GM23338 (cell line): ENCODE measurements at regions not wholly inside any gene's neighbourhood (a gene's known extent, or its start where the extent isn't known, plus 50 kb on each side); places are given as distances from the start of the nearest gene placed in this dataset.

Source experiments
- ATAC-seq: fragments of 200-7000 bp; cut with Tn5 transposase; 3 replicates; pipeline ENCODE4 v1.9.1; 2020
- DNase-seq: peaks from one replicate; pipeline ENCODE4 v3.0.0-alpha.2; 2015; ENCODE audit warnings: low spot score
- H2AFZ ChIP-seq: fragments of 200-600 bp; sonication (generic); 2 replicates; pipeline ENCODE4 v1.8.0; 2016; ENCODE audit warnings: antibody characterized with exemption, mild to moderate bottlenecking, moderate library complexity
- H3F3A ChIP-seq: fragments of 200-600 bp; sonication (generic); replicated peaks from 2 replicates; pipeline ENCODE4 v1.8.0; 2017; ENCODE audit warnings: antibody characterized with exemption, mixed run types, low read depth
- H3K27ac ChIP-seq: fragments of 200-600 bp; sonication (generic); 2 replicates; pipeline ENCODE4 v1.6.1; 2016; ENCODE audit warnings: low read depth
- H3K27me3 ChIP-seq: fragments of 200-600 bp; sonication (generic); 2 replicates; pipeline ENCODE4 v1.8.0; 2016; ENCODE audit warnings: mild to moderate bottlenecking, mixed run types, moderate library complexity; ENCODE audit not compliant: insufficient read depth
- H3K36me3 ChIP-seq: fragments of 200-600 bp; sonication (generic); 2 replicates; pipeline ENCODE4 v1.8.0; 2016; ENCODE audit warnings: mild to moderate bottlenecking; ENCODE audit not compliant: insufficient read depth
- H3K4me1 ChIP-seq: fragments of 200-600 bp; sonication (generic); 2 replicates; pipeline ENCODE4 v1.8.0; 2016; ENCODE audit warnings: mild to moderate bottlenecking, moderate library complexity; ENCODE audit not compliant: insufficient read depth
- H3K4me2 ChIP-seq: fragments of 200-600 bp; sonication (generic); 2 replicates; pipeline ENCODE4 v1.7.1; 2017; ENCODE audit warnings: mixed run types
- H3K4me3 ChIP-seq: fragments of 200-600 bp; sonication (generic); 2 replicates; pipeline ENCODE4 v1.6.1; 2016; ENCODE audit warnings: mixed run types
- H3K79me2 ChIP-seq: fragments of 200-600 bp; sonication (generic); replicated peaks from 2 replicates; pipeline ENCODE4 v1.8.0; 2017; ENCODE audit warnings: mild to moderate bottlenecking; ENCODE audit not compliant: insufficient read depth
- H3K9me2 ChIP-seq: fragments of 200-600 bp; sonication (generic); 2 replicates; pipeline ENCODE4 v1.8.0; 2017; ENCODE audit not compliant: insufficient read depth
- H4K20me1 ChIP-seq: fragments of 200-600 bp; sonication (generic); replicated peaks from 2 replicates; pipeline ENCODE4 v1.8.0; 2017; ENCODE audit warnings: mild to moderate bottlenecking; ENCODE audit not compliant: insufficient read depth
- H3K27ac Mint-ChIP-seq: 2 replicates; pipeline ENCODE4 v1.8.0; 2020; ENCODE audit warnings: inconsistent platforms, mild to moderate bottlenecking, moderate library complexity, mixed read lengths
- H3K27me3 Mint-ChIP-seq: 3 replicates; pipeline ENCODE4 v1.8.0; 2022; ENCODE audit warnings: low read depth, mild to moderate bottlenecking, moderate library complexity, mixed read lengths, inconsistent platforms; ENCODE audit not compliant: insufficient read depth, poor library complexity
- H3K36me3 Mint-ChIP-seq: 3 replicates; pipeline ENCODE4 v1.8.0; 2021; ENCODE audit warnings: low read depth, mild to moderate bottlenecking, inconsistent platforms, moderate library complexity, mixed read lengths
- H3K4me1 Mint-ChIP-seq: 3 replicates; pipeline ENCODE4 v1.8.0; 2020; ENCODE audit warnings: mild to moderate bottlenecking, inconsistent platforms, mixed read lengths
- H3K4me3 Mint-ChIP-seq: 3 replicates; pipeline ENCODE4 v1.8.0; 2021; ENCODE audit warnings: moderate library complexity, mild to moderate bottlenecking, inconsistent platforms, mixed read lengths
- H3K9me3 Mint-ChIP-seq: 3 replicates; pipeline ENCODE4 v1.8.0; 2020; ENCODE audit warnings: moderate library complexity, mild to moderate bottlenecking, inconsistent platforms, mixed read lengths
- CREB1 ChIP-seq: fragments of 250-450 bp; sonication (Bioruptor Pico); IDR thresholded peaks from 2 replicates; pipeline ENCODE4 v1.5.0; 2020; ENCODE audit warnings: low read depth, mild to moderate bottlenecking, moderate library complexity
- EZH2 ChIP-seq: fragments of 200-600 bp; sonication (generic); IDR thresholded peaks from one replicate; pipeline ENCODE4 v1.8.0; 2017; ENCODE audit warnings: antibody characterized with exemption, mild to moderate bottlenecking, low read depth; ENCODE audit not compliant: unreplicated experiment
- EZH2phosphoT487 ChIP-seq: fragments of 200-600 bp; sonication (generic); IDR thresholded peaks from one replicate; pipeline ENCODE4 v1.8.1; 2018; ENCODE audit warnings: antibody characterized with exemption; ENCODE audit not compliant: unreplicated experiment
- JUNB ChIP-seq: IDR thresholded peaks from one replicate; pipeline ENCODE4 v1.6.1; 2016; ENCODE audit warnings: antibody characterized with exemption; ENCODE audit not compliant: unreplicated experiment
- NANOG ChIP-seq: IDR thresholded peaks from 2 replicates; pipeline ENCODE4 v1.6.1; 2016; ENCODE audit warnings: antibody characterized with exemption, borderline replicate concordance
- POLR2AphosphoS5 ChIP-seq: IDR thresholded peaks from 2 replicates; pipeline ENCODE4 v1.6.1; 2016; ENCODE audit warnings: antibody characterized with exemption, low read depth
- STAT1 ChIP-seq: IDR thresholded peaks from one replicate; pipeline ENCODE4 v1.6.1; 2016; ENCODE audit warnings: antibody characterized with exemption; ENCODE audit not compliant: unreplicated experiment
- ZNF114 ChIP-seq: fragments of 250-450 bp; sonication (Bioruptor Pico); IDR thresholded peaks from 2 replicates; pipeline ENCODE4 v1.5.0; 2020; ENCODE audit warnings: mild to moderate bottlenecking, moderate library complexity
- ZNF331 ChIP-seq: fragments of 250-450 bp; sonication (Bioruptor Pico); IDR thresholded peaks from 2 replicates; pipeline ENCODE4 v1.5.0; 2020; ENCODE audit warnings: low read depth, mild to moderate bottlenecking, moderate library complexity
- TF ChIP-seq, protein P1 (sequence below), 2 experiments: fragments of 200-600 bp in 1 of 2; sonication (generic) in 1 of 2; conservative IDR thresholded peaks; 2 replicates each; pipeline versions ENCODE4 v1.5.1 to v1.6.1; 2016 to 2017; ENCODE audit warnings: antibody characterized with exemption in 2 of 2, low read depth in 2 of 2, mild to moderate bottlenecking in 2 of 2, moderate library complexity in 1 of 2
- TF ChIP-seq, protein P2 (sequence below): IDR thresholded peaks from 2 replicates; pipeline ENCODE4 v1.6.1; 2016; ENCODE audit warnings: antibody characterized with exemption
- TF ChIP-seq, protein P3 (sequence below): IDR thresholded peaks from one replicate; pipeline ENCODE4 v1.6.1; 2018; ENCODE audit warnings: antibody characterized with exemption; ENCODE audit not compliant: unreplicated experiment

DNA sequence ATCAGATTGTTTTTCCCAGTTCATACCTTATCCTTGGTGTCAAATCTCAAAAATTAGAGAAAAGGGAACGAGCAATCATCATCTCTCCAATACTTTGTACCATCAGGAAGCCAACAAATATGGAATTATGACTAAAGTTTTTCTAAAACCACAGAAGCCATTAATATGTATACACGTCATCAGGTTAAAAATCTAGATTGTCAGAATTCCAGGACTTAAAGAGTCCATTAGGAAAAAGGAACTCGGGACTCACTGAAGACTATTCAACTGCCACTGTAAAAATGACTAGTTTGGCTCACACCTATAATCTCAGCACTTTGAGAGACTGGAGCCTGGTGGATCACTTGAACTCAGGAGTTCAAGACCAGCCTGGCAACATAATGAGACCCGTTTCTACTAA, 344.4 kb upstream of the LRRC4C start (continued):
- TF ChIP-seq, protein P1, sequence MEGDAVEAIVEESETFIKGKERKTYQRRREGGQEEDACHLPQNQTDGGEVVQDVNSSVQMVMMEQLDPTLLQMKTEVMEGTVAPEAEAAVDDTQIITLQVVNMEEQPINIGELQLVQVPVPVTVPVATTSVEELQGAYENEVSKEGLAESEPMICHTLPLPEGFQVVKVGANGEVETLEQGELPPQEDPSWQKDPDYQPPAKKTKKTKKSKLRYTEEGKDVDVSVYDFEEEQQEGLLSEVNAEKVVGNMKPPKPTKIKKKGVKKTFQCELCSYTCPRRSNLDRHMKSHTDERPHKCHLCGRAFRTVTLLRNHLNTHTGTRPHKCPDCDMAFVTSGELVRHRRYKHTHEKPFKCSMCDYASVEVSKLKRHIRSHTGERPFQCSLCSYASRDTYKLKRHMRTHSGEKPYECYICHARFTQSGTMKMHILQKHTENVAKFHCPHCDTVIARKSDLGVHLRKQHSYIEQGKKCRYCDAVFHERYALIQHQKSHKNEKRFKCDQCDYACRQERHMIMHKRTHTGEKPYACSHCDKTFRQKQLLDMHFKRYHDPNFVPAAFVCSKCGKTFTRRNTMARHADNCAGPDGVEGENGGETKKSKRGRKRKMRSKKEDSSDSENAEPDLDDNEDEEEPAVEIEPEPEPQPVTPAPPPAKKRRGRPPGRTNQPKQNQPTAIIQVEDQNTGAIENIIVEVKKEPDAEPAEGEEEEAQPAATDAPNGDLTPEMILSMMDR (conservative IDR thresholded peaks at IDR 0.05; ENCODE audit: low read depth in 2 of 2) = no peak
- TF ChIP-seq, protein P2, sequence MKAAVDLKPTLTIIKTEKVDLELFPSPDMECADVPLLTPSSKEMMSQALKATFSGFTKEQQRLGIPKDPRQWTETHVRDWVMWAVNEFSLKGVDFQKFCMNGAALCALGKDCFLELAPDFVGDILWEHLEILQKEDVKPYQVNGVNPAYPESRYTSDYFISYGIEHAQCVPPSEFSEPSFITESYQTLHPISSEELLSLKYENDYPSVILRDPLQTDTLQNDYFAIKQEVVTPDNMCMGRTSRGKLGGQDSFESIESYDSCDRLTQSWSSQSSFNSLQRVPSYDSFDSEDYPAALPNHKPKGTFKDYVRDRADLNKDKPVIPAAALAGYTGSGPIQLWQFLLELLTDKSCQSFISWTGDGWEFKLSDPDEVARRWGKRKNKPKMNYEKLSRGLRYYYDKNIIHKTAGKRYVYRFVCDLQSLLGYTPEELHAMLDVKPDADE = no peak
- no peak for TF ChIP-seq STAT1
- TF ChIP-seq EZH2phosphoT487 = no peak
- no peak for TF ChIP-seq JUNB
- TF ChIP-seq POLR2AphosphoS5 = no peak
- TF ChIP-seq ZNF114 (CRISPR knock-in tag) = no peak
- TF ChIP-seq ZNF331 = no peak
- TF ChIP-seq EZH2 = no peak

DNA sequence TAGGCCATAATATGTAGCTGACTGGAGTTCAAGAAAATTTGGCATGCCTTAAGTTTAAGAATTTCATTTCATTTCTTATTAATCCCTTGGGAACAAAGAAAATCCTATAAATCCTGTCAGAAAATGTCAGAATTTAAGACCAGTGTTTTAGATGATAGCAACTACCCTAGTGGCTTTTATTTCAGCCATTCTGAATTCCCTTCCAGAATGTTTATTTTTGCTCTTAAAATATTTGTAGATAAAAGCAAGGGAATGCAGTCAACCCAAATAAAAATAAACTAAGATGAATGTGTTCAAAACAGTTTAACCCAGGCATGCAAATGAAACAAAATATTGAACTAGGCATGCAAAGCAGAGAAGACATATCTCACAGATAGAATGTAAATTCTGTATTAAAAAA, 356.9 kb upstream of the LRRC4C start:
- no peaks in the 10 kb centered on the region for H3F3A ChIP-seq
- no peak overlapping the region for H2AFZ ChIP-seq
- H3K27ac ChIP-seq = no peak overlapping the region
- no peak for DNase-seq
- H3K36me3 ChIP-seq = peaks cover 18% of the 10 kb centered on the region; the same call in 1 of the 2 replicates
- Mint-ChIP-seq H3K4me1 (no peaks in the 10 kb centered on the region), H3K27me3 (no peaks in the 10 kb centered on the region), H3K4me3 (no peak overlapping the region), H3K36me3 (peaks cover 22% of the 10 kb centered on the region; the same call in 2 of the 3 replicates), H3K27ac (no peak overlapping the region), H3K9me3 (peaks cover 42% of the 10 kb centered on the region)
- no peaks in the 10 kb centered on the region for H3K27me3 ChIP-seq
- peaks cover 2% of the 10 kb centered on the region; the same call in 1 of the 2 replicates for H3K4me1 ChIP-seq
- no peaks in the 10 kb centered on the region for H3K79me2 ChIP-seq
- no peak overlapping the region for H3K4me3 ChIP-seq
- H3K4me2 ChIP-seq = no peak overlapping the region
- no peaks in the 10 kb centered on the region for H3K9me2 ChIP-seq
- no peak for ATAC-seq
- H4K20me1 ChIP-seq = no peaks in the 10 kb centered on the region
- TF ChIP-seq STAT1 (no peak), EZH2phosphoT487 (no peak), ZNF114 (CRISPR knock-in tag) (no peak), JUNB (no peak), ZNF331 (no peak), POLR2AphosphoS5 (no peak), CREB1 (CRISPR knock-in tag) (no peak), NANOG (no peak), EZH2 (no peak)
- TF ChIP-seq, protein P3, sequence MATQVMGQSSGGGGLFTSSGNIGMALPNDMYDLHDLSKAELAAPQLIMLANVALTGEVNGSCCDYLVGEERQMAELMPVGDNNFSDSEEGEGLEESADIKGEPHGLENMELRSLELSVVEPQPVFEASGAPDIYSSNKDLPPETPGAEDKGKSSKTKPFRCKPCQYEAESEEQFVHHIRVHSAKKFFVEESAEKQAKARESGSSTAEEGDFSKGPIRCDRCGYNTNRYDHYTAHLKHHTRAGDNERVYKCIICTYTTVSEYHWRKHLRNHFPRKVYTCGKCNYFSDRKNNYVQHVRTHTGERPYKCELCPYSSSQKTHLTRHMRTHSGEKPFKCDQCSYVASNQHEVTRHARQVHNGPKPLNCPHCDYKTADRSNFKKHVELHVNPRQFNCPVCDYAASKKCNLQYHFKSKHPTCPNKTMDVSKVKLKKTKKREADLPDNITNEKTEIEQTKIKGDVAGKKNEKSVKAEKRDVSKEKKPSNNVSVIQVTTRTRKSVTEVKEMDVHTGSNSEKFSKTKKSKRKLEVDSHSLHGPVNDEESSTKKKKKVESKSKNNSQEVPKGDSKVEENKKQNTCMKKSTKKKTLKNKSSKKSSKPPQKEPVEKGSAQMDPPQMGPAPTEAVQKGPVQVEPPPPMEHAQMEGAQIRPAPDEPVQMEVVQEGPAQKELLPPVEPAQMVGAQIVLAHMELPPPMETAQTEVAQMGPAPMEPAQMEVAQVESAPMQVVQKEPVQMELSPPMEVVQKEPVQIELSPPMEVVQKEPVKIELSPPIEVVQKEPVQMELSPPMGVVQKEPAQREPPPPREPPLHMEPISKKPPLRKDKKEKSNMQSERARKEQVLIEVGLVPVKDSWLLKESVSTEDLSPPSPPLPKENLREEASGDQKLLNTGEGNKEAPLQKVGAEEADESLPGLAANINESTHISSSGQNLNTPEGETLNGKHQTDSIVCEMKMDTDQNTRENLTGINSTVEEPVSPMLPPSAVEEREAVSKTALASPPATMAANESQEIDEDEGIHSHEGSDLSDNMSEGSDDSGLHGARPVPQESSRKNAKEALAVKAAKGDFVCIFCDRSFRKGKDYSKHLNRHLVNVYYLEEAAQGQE = no peak
- TF ChIP-seq, protein P1 (conservative IDR thresholded peaks at IDR 0.05; ENCODE audit: low read depth in 2 of 2) = no peak
